Mesenchymal stem cell (in vitro differentiated cells and primary cell): ENCODE measurements at regions not wholly inside any gene's neighbourhood (a gene's known extent, or its start where the extent isn't known, plus 50 kb on each side); places are given as distances from the start of the nearest gene placed in this dataset.

Experiments
- DNase-seq: peaks from one replicate; pipeline ENCODE4 v3.0.0-alpha.2; 2013
- H2AFZ ChIP-seq: one replicate; pipeline ENCODE4 v1.6.1; 2013; ENCODE audit warnings: low read depth, mild to moderate bottlenecking, control low read depth, inconsistent platforms, low read length, moderate library complexity
- H2AK5ac ChIP-seq: 2 replicates; pipeline ENCODE4 v1.6.1; 2013; ENCODE audit warnings: low read length, moderate library complexity, mild to moderate bottlenecking, inconsistent platforms; ENCODE audit not compliant: severe bottlenecking
- H2BK120ac ChIP-seq: one replicate; pipeline ENCODE4 v1.6.1; 2013; ENCODE audit warnings: low read depth, mild to moderate bottlenecking, inconsistent platforms, low read length, moderate library complexity
- H2BK12ac ChIP-seq, 2 experiments: one replicate each; pipeline ENCODE4 v1.6.1; 2013; ENCODE audit warnings: inconsistent platforms in 2 of 2, low read length in 2 of 2, mild to moderate bottlenecking in 2 of 2, moderate library complexity in 2 of 2, control low read depth in 1 of 2
- H2BK15ac ChIP-seq: one replicate; pipeline ENCODE4 v1.6.1; 2013; ENCODE audit warnings: mild to moderate bottlenecking, low read depth, inconsistent platforms; ENCODE audit not compliant: poor library complexity, severe bottlenecking
- H2BK5ac ChIP-seq: 2 replicates; pipeline ENCODE4 v1.6.1; 2013; ENCODE audit warnings: low read depth, mild to moderate bottlenecking, low read length, control low read depth, inconsistent platforms; ENCODE audit not compliant: poor library complexity, severe bottlenecking
- H3K14ac ChIP-seq, 2 experiments: one replicate each; pipeline ENCODE4 v1.6.1; 2013; ENCODE audit warnings: inconsistent platforms in 2 of 2, low read length in 2 of 2, control low read depth in 1 of 2, mild to moderate bottlenecking in 1 of 2, moderate library complexity in 1 of 2
- H3K18ac ChIP-seq, 2 experiments: one replicate each; pipeline ENCODE4 v1.6.1; 2013; ENCODE audit warnings: inconsistent platforms in 2 of 2, low read length in 2 of 2, control low read depth in 1 of 2, low read depth in 1 of 2, mild to moderate bottlenecking in 1 of 2
- H3K23ac ChIP-seq, 2 experiments: one replicate each; pipeline ENCODE4 v1.6.1; 2013; ENCODE audit warnings: inconsistent platforms in 2 of 2, low read length in 2 of 2, mild to moderate bottlenecking in 2 of 2, moderate library complexity in 2 of 2, control low read depth in 1 of 2
- H3K27ac ChIP-seq: 2 replicates; pipeline ENCODE4 v1.5.1; 2013; ENCODE audit warnings: mild to moderate bottlenecking, moderate library complexity, low read length, control low read depth, inconsistent platforms; ENCODE audit not compliant: poor library complexity, severe bottlenecking
- H3K27me3 ChIP-seq, 2 experiments: 2 replicates each; pipeline versions ENCODE4 v1.6.1 to v1.7.0; 2013; ENCODE audit warnings: low read length in 2 of 2, mild to moderate bottlenecking in 2 of 2, moderate library complexity in 2 of 2, control low read depth in 1 of 2, inconsistent platforms in 1 of 2; ENCODE audit not compliant: control insufficient read depth in 1 of 2, insufficient read depth in 1 of 2
- H3K36me3 ChIP-seq, 2 experiments: 2 replicates each; pipeline versions ENCODE4 v1.6.1 to v1.7.0; 2013; ENCODE audit warnings: low read length in 2 of 2, control low read depth in 1 of 2, inconsistent platforms in 1 of 2, low read depth in 1 of 2, mild to moderate bottlenecking in 1 of 2; ENCODE audit not compliant: insufficient read depth in 2 of 2, control insufficient read depth in 1 of 2
- H3K4ac ChIP-seq, 2 experiments: one replicate each; pipeline ENCODE4 v1.6.1; 2013; ENCODE audit warnings: inconsistent platforms in 2 of 2, low read length in 2 of 2, mild to moderate bottlenecking in 2 of 2, moderate library complexity in 2 of 2, control low read depth in 1 of 2, low read depth in 1 of 2
- H3K4me1 ChIP-seq: 2 replicates; pipeline ENCODE4 v1.6.1; 2013; ENCODE audit warnings: low read depth, low read length, control low read depth; ENCODE audit not compliant: control insufficient read depth, insufficient read depth
- H3K4me2 ChIP-seq: 2 replicates; pipeline ENCODE4 v1.6.1; 2013; ENCODE audit warnings: low read length, mild to moderate bottlenecking, inconsistent platforms; ENCODE audit not compliant: poor library complexity, severe bottlenecking
- H3K4me3 ChIP-seq, 2 experiments: 2 replicates each; pipeline versions ENCODE4 v1.5.1 to v1.7.0; 2013; ENCODE audit warnings: low read length in 2 of 2, mild to moderate bottlenecking in 2 of 2, control low read depth in 1 of 2, low read depth in 1 of 2; ENCODE audit not compliant: insufficient read depth in 1 of 2
- H3K79me1 ChIP-seq: replicated peaks from 2 replicates; pipeline ENCODE4 v1.6.1; 2013; ENCODE audit warnings: mild to moderate bottlenecking, control low read depth, low read length, inconsistent platforms; ENCODE audit not compliant: poor library complexity, severe bottlenecking
- H3K9ac ChIP-seq: 2 replicates; pipeline ENCODE4 v1.7.0; 2013; ENCODE audit warnings: mild to moderate bottlenecking, low read length, moderate library complexity
- H3K9me3 ChIP-seq: 2 replicates; pipeline ENCODE4 v1.7.0; 2013; ENCODE audit warnings: mild to moderate bottlenecking, low read length; ENCODE audit not compliant: control insufficient read depth
- H4K8ac ChIP-seq: one replicate; pipeline ENCODE4 v1.6.1; 2013; ENCODE audit warnings: inconsistent platforms, mild to moderate bottlenecking, low read length, moderate library complexity
- H4K91ac ChIP-seq: one replicate; pipeline ENCODE4 v1.6.1; 2013; ENCODE audit warnings: mild to moderate bottlenecking, low read length, inconsistent platforms
- WGBS: methylation state at CpG from one replicate; pipeline ENCODE4 v1.1.7; 2013; ENCODE audit warnings: mixed read lengths; 5-methylcytosine and 5-hydroxymethylcytosine counted together

DNA sequence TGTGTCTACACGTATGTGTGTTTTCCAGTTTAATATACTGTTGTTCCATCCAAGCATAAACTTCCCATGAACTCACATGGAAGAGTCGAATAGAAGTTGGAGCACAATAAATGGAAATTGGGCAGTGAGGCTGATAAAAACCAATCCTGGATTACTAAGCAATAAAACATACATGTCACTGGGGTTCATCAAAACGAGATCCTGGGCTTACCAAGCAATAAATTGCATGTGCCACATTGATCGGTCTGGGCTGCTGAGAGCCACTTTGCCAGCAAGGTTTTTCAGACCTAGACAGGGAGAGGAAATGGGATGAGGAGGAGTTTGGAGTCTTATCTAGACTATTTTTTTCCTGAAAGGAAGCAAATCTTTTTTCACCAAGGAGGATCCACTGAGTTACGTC lies 322.3 kb upstream of the C16orf82 start:
- no peaks in the 10 kb centered on the region for H3K9me3 ChIP-seq
- H3K4me2 ChIP-seq = no peak overlapping the region
- no peaks in the 10 kb centered on the region for H3K79me1 ChIP-seq
- H3K18ac ChIP-seq = no peak overlapping the region
- H2AK5ac ChIP-seq = no peak overlapping the region
- no peak overlapping the region for H4K8ac ChIP-seq
- H3K23ac ChIP-seq = no peak overlapping the region
- H4K91ac ChIP-seq = no peak overlapping the region
- no peak overlapping the region for H2BK5ac ChIP-seq
- no peak overlapping the region for H3K4ac ChIP-seq
- H3K9ac ChIP-seq = no peak overlapping the region
- no peak overlapping the region for H3K27ac ChIP-seq
- no peak overlapping the region for H2BK15ac ChIP-seq
- H2BK120ac ChIP-seq = no peak overlapping the region
- DNase-seq = no peak
- H3K36me3 ChIP-seq = no peaks in the 10 kb centered on the region
- no peak overlapping the region for H2BK12ac ChIP-seq
- no peaks in the 10 kb centered on the region for H3K4me1 ChIP-seq
- H2AFZ ChIP-seq = no peak overlapping the region
- H3K27me3 ChIP-seq = peaks cover 0 to 9% of the 10 kb centered on the region in 2 experiments
- H3K4me3 ChIP-seq = no peak overlapping the region
- no peak overlapping the region for H3K14ac ChIP-seq
- 63% methylated on average over 3 of the region's 5 CpGs for WGBS

DNA sequence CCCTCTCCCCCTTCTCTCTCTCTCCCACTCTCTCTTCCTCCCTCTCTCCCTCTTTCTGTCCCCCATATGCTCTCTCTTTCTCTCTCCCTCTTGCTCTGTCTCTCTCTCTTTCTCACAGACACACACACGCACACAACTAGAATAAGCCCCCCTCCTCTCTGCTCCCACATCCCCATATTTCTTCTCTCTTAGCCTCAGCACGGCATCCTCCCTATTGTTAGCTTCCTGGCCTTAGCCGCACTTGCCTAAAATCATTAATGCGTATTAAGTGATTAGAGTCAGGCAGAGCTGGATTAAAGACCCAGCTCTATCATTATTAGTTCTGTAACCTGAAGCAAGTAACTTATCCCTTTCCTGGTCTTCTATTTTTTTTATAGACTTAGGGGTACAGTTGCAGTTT lies 319.0 kb upstream of the C16orf82 start:
- H3K27me3 ChIP-seq = peaks cover 0 to 6% of the 10 kb centered on the region in 2 experiments
- no peak overlapping the region for H3K23ac ChIP-seq
- H3K4me1 ChIP-seq = no peaks in the 10 kb centered on the region
- no peak overlapping the region for H3K9ac ChIP-seq
- no peak overlapping the region for H2AFZ ChIP-seq
- H3K4me2 ChIP-seq = no peak overlapping the region
- H3K9me3 ChIP-seq = no peaks in the 10 kb centered on the region
- no peak overlapping the region for H3K4me3 ChIP-seq
- no peak overlapping the region for H3K14ac ChIP-seq
- H4K91ac ChIP-seq = no peak overlapping the region
- H3K79me1 ChIP-seq = no peaks in the 10 kb centered on the region
- no peak overlapping the region for H3K4ac ChIP-seq
- H2BK120ac ChIP-seq = no peak overlapping the region
- H3K27ac ChIP-seq = no peak overlapping the region
- H3K18ac ChIP-seq = no peak overlapping the region
- no peak overlapping the region for H4K8ac ChIP-seq
- H3K36me3 ChIP-seq = no peaks in the 10 kb centered on the region
- no peak overlapping the region for H2BK15ac ChIP-seq
- DNase-seq = no peak
- H2AK5ac ChIP-seq = no peak overlapping the region
- H2BK5ac ChIP-seq = no peak overlapping the region
- WGBS = 7% methylated on average over 3 of the region's 4 CpGs
- no peak overlapping the region for H2BK12ac ChIP-seq

DNA sequence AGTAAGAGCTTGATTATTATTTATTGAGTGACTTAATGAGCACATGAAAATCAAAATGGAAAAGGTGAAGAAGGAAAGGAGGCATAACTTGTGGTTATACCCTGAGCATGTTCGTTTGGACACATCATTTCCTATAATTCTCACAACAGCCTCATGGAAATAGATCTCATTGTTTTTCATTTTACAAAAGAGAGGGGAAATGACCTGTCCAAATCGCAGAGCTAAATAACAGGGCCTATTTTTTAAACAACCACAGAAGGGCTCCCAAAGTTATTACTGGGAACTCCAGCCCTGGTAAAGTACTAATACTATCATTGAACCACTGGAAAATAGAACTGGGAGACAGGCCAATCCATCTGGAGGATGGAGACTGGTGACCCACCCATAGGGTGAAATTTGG lies 317.7 kb upstream of the C16orf82 start:
- DNase-seq = no peak
- H3K14ac ChIP-seq = no peak overlapping the region
- no CpG with 5 or more reads among the region's 2 CpGs for WGBS
- no peak overlapping the region for H3K23ac ChIP-seq
- peaks cover 0 to 6% of the 10 kb centered on the region in 2 experiments for H3K27me3 ChIP-seq
- H3K9ac ChIP-seq = no peak overlapping the region
- no peak overlapping the region for H3K27ac ChIP-seq
- no peak overlapping the region for H3K4ac ChIP-seq
- no peak overlapping the region for H3K18ac ChIP-seq
- H3K4me1 ChIP-seq = no peaks in the 10 kb centered on the region
- H4K91ac ChIP-seq = no peak overlapping the region
- no peaks in the 10 kb centered on the region for H3K79me1 ChIP-seq
- H3K9me3 ChIP-seq = no peaks in the 10 kb centered on the region
- no peak overlapping the region for H4K8ac ChIP-seq
- H2AFZ ChIP-seq = no peak overlapping the region
- H3K4me2 ChIP-seq = no peak overlapping the region
- no peak overlapping the region for H2BK12ac ChIP-seq
- no peak overlapping the region for H3K4me3 ChIP-seq
- H2BK15ac ChIP-seq = no peak overlapping the region
- H3K36me3 ChIP-seq = no peaks in the 10 kb centered on the region
- no peak overlapping the region for H2BK120ac ChIP-seq
- no peak overlapping the region for H2BK5ac ChIP-seq
- H2AK5ac ChIP-seq = no peak overlapping the region

DNA sequence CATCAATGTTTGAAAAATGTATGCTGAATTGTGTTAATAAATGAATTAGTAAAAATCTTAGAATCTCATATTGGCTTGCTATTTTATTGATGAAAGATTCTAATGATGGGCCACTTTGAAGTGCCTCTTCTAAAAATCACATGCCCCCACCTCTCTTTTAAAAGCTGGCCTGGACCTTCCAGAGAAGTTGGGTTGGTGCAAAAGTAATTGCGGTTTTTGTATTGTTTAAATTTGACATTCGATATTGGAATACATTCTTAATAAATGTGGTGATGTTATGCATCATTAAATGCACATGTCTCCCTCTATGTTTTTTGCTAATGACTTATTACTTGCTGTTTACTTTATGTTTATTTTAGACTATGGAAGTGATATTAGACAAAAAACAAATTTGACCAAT lies 314.6 kb upstream of the C16orf82 start:
- H2BK12ac ChIP-seq = no peak overlapping the region
- no peak overlapping the region for H3K14ac ChIP-seq
- H2BK120ac ChIP-seq = no peak overlapping the region
- H3K23ac ChIP-seq = no peak overlapping the region
- peaks cover 0 to 2% of the 10 kb centered on the region in 2 experiments for H3K27me3 ChIP-seq
- H3K4me2 ChIP-seq = no peak overlapping the region
- DNase-seq = no peak
- no peak overlapping the region for H3K27ac ChIP-seq
- no peak overlapping the region for H3K4me3 ChIP-seq
- H4K8ac ChIP-seq = no peak overlapping the region
- no peak overlapping the region for H3K9ac ChIP-seq
- no peak overlapping the region for H4K91ac ChIP-seq
- no peak overlapping the region for H2BK5ac ChIP-seq
- H2AFZ ChIP-seq = no peak overlapping the region
- H3K18ac ChIP-seq = no peak overlapping the region
- no peak overlapping the region for H2BK15ac ChIP-seq
- no peaks in the 10 kb centered on the region for H3K79me1 ChIP-seq
- no peak overlapping the region for H2AK5ac ChIP-seq
- no peaks in the 10 kb centered on the region for H3K36me3 ChIP-seq
- WGBS = no CpG with 5 or more reads among the region's 2 CpGs
- H3K4me1 ChIP-seq = no peaks in the 10 kb centered on the region
- no peak overlapping the region for H3K4ac ChIP-seq
- no peaks in the 10 kb centered on the region for H3K9me3 ChIP-seq
